Adrenal gland (tissue), 9 donors: ENCODE measurements at regions not wholly inside any gene's neighbourhood (a gene's known extent, or its start where the extent isn't known, plus 50 kb on each side); places are given as distances from the start of the nearest gene placed in this dataset.

Experiments used
- DNase-seq, 7 donors: peaks; one replicate each; pipeline ENCODE4 v3.0.0-alpha.2; 2019 to 2020
- H3K27ac ChIP-seq, 5 donors: fragments of 200-600 bp; sonication (generic) in 4 of 5; 1 replicate in 3 of 5; 2 replicates in 2 of 5; pipeline versions ENCODE4 v1.5.1 to v1.8.0; 2016 to 2020; ENCODE audit warnings: mild to moderate bottlenecking in 1 of 5
- H3K27me3 ChIP-seq: fragments of 200-600 bp; 2 replicates; pipeline ENCODE4 v1.8.0; 2021
- H3K36me3 ChIP-seq, 2 donors: fragments of 200-600 bp; replicated peaks in 1 of 2; 1 replicate in 1 of 2; 2 replicates in 1 of 2; pipeline versions ENCODE4 v1.5.1 to v1.8.0; 2018 to 2022
- H3K4me1 ChIP-seq, 2 donors: fragments of 200-600 bp; replicated peaks in 1 of 2; 1 replicate in 1 of 2; 2 replicates in 1 of 2; pipeline versions ENCODE4 v1.5.1 to v1.8.0; 2018 to 2021
- H3K4me3 ChIP-seq, 4 donors: fragments of 200-600 bp; sonication (generic) in 3 of 4; one replicate each; pipeline ENCODE4 v1.5.1; 2016 to 2018
- H3K9me3 ChIP-seq, 3 donors: fragments of 200-600 bp; sonication (generic) in 1 of 3; replicated peaks in 1 of 3; 1 replicate in 2 of 3; 2 replicates in 1 of 3; pipeline versions ENCODE4 v1.5.1 to v1.8.0; 2016 to 2021
- POLR2A ChIP-seq, 2 donors: fragments of 450-650 bp; IDR thresholded peaks; one replicate each; pipeline ENCODE4 v1.6.1; 2017; ENCODE audit warnings: antibody characterized with exemption in 2 of 2, mild to moderate bottlenecking in 2 of 2, moderate library complexity in 1 of 2
- WGBS, 4 donors: extraction: QIAGEN DNeasy Blood & Tissue Kit in 2 of 4; methylation state at CpG; one replicate each; pipeline versions ENCODE4 v1.1.5 to v1.1.7; 2013 to 2017; 5-methylcytosine and 5-hydroxymethylcytosine counted together
- intact Hi-C, 2 donors: fragments of 100-400 bp; cut with DNase I; formaldehyde crosslinking; loops; one replicate each; pipeline versions ENCODE4 v1.14.1 to v1.15.0; 2022 to 2023
- TF ChIP-seq, protein P1 (sequence below), 6 experiments: fragments of 450-650 bp in 4 of 6; fragments of 200-600 bp in 2 of 6; sonication (generic) in 1 of 6; IDR thresholded peaks; 1 replicate in 5 of 6; 2 replicates in 1 of 6; pipeline versions ENCODE4 v1.5.1 to v1.8.0; 2016 to 2021; ENCODE audit warnings: antibody characterized with exemption in 6 of 6, mild to moderate bottlenecking in 2 of 6, moderate library complexity in 1 of 6
- donor health status: healthy with polysubstance abuse.
- donor health status: Bipolar disorder and iron deficiency.
- donor health status: DM: yes; HTN: yes; CAD: no.
- donor health status: DM: no; HTN: no; CAD: no.
- donor health status: DM: no; HTN: no; CAD: no.

DNA sequence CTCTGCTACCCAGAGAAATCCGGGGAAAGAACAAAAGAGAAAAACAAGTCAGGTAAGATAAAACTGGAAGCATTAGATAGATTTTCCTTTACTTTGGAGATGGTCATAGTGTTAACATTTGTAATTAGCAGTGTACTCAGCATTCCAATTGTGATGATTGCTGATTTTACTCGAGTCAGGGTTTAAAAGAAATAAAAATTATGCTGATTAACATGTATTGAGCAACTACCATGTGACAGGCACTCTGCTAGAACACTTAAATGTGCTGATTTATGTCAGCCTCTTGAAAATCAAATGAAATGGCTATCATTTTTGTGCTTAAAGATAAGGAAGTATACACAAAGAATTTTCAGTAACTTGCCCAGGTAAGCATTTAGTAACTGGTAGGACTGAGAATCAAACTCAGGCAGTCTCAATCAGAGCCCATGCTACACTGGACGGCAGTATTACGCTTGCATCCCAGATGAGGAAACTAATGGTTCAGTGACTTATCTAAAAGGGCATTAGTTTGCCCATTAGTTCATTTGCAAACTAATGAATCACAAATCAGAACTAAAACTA, 735.1 kb upstream of the SORCS1 start:
- no peaks in the 10 kb centered on the region for H3K27me3 ChIP-seq
- H3K27ac ChIP-seq, result no peak overlapping the region
- no peak for DNase-seq
- H3K9me3 ChIP-seq, result no peaks in the 10 kb centered on the region
- intact Hi-C loops, result no loop called here
- 65 to 68% (median 67%) methylated on average over 4 of the region's 4 CpGs for WGBS, 4 donors
- TF ChIP-seq, protein P1, sequence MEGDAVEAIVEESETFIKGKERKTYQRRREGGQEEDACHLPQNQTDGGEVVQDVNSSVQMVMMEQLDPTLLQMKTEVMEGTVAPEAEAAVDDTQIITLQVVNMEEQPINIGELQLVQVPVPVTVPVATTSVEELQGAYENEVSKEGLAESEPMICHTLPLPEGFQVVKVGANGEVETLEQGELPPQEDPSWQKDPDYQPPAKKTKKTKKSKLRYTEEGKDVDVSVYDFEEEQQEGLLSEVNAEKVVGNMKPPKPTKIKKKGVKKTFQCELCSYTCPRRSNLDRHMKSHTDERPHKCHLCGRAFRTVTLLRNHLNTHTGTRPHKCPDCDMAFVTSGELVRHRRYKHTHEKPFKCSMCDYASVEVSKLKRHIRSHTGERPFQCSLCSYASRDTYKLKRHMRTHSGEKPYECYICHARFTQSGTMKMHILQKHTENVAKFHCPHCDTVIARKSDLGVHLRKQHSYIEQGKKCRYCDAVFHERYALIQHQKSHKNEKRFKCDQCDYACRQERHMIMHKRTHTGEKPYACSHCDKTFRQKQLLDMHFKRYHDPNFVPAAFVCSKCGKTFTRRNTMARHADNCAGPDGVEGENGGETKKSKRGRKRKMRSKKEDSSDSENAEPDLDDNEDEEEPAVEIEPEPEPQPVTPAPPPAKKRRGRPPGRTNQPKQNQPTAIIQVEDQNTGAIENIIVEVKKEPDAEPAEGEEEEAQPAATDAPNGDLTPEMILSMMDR (IDR thresholded peaks at IDR 0.05), result no peak
- no peak for TF ChIP-seq POLR2A (IDR thresholded peaks at IDR 0.05)
- H3K4me1 ChIP-seq, result no peaks in the 10 kb centered on the region
- H3K36me3 ChIP-seq, result no peaks in the 10 kb centered on the region
- H3K4me3 ChIP-seq, result no peak overlapping the region

DNA sequence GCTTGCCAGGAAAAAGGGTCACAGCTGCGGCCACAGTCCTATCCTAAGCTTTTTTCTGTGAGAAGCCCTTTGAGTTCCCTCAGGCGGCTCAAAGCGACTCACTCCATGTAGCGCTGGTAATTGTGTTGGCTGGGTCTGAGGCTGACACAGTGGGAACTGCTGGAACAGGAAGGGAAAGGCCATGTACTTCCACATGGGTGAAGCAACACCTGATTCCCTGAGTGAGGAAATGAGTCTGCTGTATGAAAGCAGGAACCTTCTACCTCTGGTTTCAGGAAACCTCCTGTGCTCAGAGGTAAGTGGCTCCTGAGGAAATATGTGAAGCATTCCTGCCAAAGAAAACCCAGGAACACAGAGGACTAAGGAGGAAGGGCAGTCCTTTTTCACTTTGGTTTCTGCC, 734.6 kb upstream of the SORCS1 start:
- DNase-seq, result no peak
- Histone ChIP-seq H3K27me3 (no peaks in the 10 kb centered on the region), H3K4me3 (no peak overlapping the region), H3K9me3 (no peaks in the 10 kb centered on the region), H3K4me1 (no peaks in the 10 kb centered on the region), H3K27ac (no peak overlapping the region), H3K36me3 (no peaks in the 10 kb centered on the region)
- intact Hi-C loops, result no loop called here
- TF ChIP-seq, protein P1 (IDR thresholded peaks at IDR 0.05), result no peak
- TF ChIP-seq POLR2A (IDR thresholded peaks at IDR 0.05), result no peak
- 68 to 92% (median 82%) methylated on average over 4 of the region's 4 CpGs for WGBS, 4 donors

GRCh38 chr10:107898392-107898791, 733.9 kb upstream of the SORCS1 start:
- no peak overlapping the region for H3K27ac ChIP-seq
- H3K9me3 ChIP-seq, result no peaks in the 10 kb centered on the region
- no peak overlapping the region for H3K4me3 ChIP-seq
- WGBS, 4 donors, result 59 to 68% (median 61%) methylated on average over 4 of the region's 4 CpGs
- H3K36me3 ChIP-seq, result no peaks in the 10 kb centered on the region
- H3K27me3 ChIP-seq, result no peaks in the 10 kb centered on the region
- TF ChIP-seq, protein P1 (IDR thresholded peaks at IDR 0.05), result no peak
- no peak for TF ChIP-seq POLR2A (IDR thresholded peaks at IDR 0.05)
- intact Hi-C loops, result no loop called here
- no peaks in the 10 kb centered on the region for H3K4me1 ChIP-seq
- no peak for DNase-seq

GRCh38 chr10:107894516-107894915, 730.0 kb upstream of the SORCS1 start:
- Histone ChIP-seq H3K27ac (no peak overlapping the region), H3K4me1 (no peaks in the 10 kb centered on the region), H3K27me3 (no peaks in the 10 kb centered on the region), H3K36me3 (no peaks in the 10 kb centered on the region), H3K9me3 (no peaks in the 10 kb centered on the region), H3K4me3 (no peak overlapping the region)
- 47 to 58% (median 51%) methylated on average over 4 of the region's 4 CpGs for WGBS, 4 donors
- no peak for DNase-seq
- TF ChIP-seq, protein P1 (IDR thresholded peaks at IDR 0.05), result no peak
- TF ChIP-seq POLR2A (IDR thresholded peaks at IDR 0.05), result no peak
- intact Hi-C loops, result no loop called here
